Loucy (cell line): ENCODE measurements at regions not wholly inside any gene's neighbourhood (a gene's known extent, or its start where the extent isn't known, plus 50 kb on each side); places are given as distances from the start of the nearest gene placed in this dataset.
A peak's percentile ranks its signal among the peaks of the same experiment; 100 is the strongest.

ENCODE experiments used
- CTCF ChIP-seq: fragments of 200-600 bp; sonication (generic); conservative IDR thresholded peaks from 2 replicates; pipeline ENCODE4 v1.5.1; 2014; ENCODE audit warnings: mild to moderate bottlenecking, antibody characterized with exemption, low read length
- EZH2phosphoT487 ChIP-seq: fragments of 200-600 bp; IDR thresholded peaks from 2 replicates; pipeline ENCODE4 v1.6.1; 2018; ENCODE audit warnings: antibody characterized with exemption, mild to moderate bottlenecking, moderate library complexity, borderline replicate concordance

- TF ChIP-seq CTCF (peak; percentile 55), EZH2phosphoT487 (no peak)
Observed at GRCh38 chr6:156102129-156102528, 646.5 kb upstream of the NOX3 start.
